GM23248 (cell line): ENCODE measurements at regions not wholly inside any gene's neighbourhood (a gene's known extent, or its start where the extent isn't known, plus 50 kb on each side); places are given as distances from the start of the nearest gene placed in this dataset.

Experiments used
- EZH2 ChIP-seq: fragments of 200-600 bp; sonication (generic); IDR thresholded peaks from 2 replicates; pipeline ENCODE4 v1.6.1; 2018; ENCODE audit warnings: antibody characterized with exemption, mild to moderate bottlenecking; ENCODE audit not compliant: insufficient read depth, poor library complexity, severe bottlenecking
- EZH2phosphoT487 ChIP-seq: fragments of 200-600 bp; sonication (generic); IDR thresholded peaks from 2 replicates; pipeline ENCODE4 v1.6.1; 2018; ENCODE audit warnings: antibody characterized with exemption, moderate library complexity, mild to moderate bottlenecking, low read depth; ENCODE audit not compliant: insufficient read depth

GRCh38 chr2:62631160-62632085, 74.1 kb upstream of the EHBP1 start:
- TF ChIP-seq EZH2: no peak
- no peak for TF ChIP-seq EZH2phosphoT487
